ENCODE measurements at regions not wholly inside any gene's neighbourhood (a gene's known extent, or its start where the extent isn't known, plus 50 kb on each side); places are given as distances from the start of the nearest gene placed in this dataset.

GRCh38 chr4:178808106-178808505, 1365.9 kb upstream of the AGA start:
- Histone ChIP-seq H3K9me3 (replicated peaks in 1 of 2; ENCODE audit: control insufficient read depth in 1 of 2, insufficient read depth in 1 of 2, low read length in 2 of 2) (peaks cover 2 to 4% of the 10 kb centered on the region in 2 donors), H3K4me3 (replicated peaks in 1 of 3; ENCODE audit: low read depth in 2 of 3, low read length in 3 of 3) (no peak overlapping the region), H3K27ac (ENCODE audit: low read depth in 1 of 2, low read length in 2 of 2) (no peak overlapping the region), H3K36me3 (replicated peaks in 1 of 2; ENCODE audit: control insufficient read depth in 1 of 2, insufficient read depth in 2 of 2, low read length in 2 of 2) (no peaks in the 10 kb centered on the region), H4K20me1 (ENCODE audit: insufficient read depth, low read length) (no peaks in the 10 kb centered on the region), H2AFZ (ENCODE audit: insufficient read depth, low read depth, low read length, poor library complexity, severe bottlenecking) (no peak overlapping the region), H3K4me2 (replicated peaks; ENCODE audit: extremely low read depth, low read length, poor library complexity, severe bottlenecking) (no peak overlapping the region), H3K4me1 (ENCODE audit: control insufficient read depth in 1 of 2, insufficient read depth in 2 of 2, low read length in 2 of 2) (no peaks in the 10 kb centered on the region), H3K27me3 (ENCODE audit: control insufficient read depth in 2 of 2, insufficient read depth in 2 of 2, low read length in 2 of 2) (no peaks in the 10 kb centered on the region), H3K9ac (ENCODE audit: insufficient read depth, low read length, poor library complexity, severe bottlenecking) (no peak overlapping the region), H3K79me2 (ENCODE audit: insufficient read depth, low read length) (no peaks in the 10 kb centered on the region)
- H3K27ac Mint-ChIP-seq = no peak overlapping the region
- peaks cover 0 to 2% (median 0%) of the 10 kb centered on the region in 3 donors for H3K27me3 Mint-ChIP-seq (ENCODE audit: low read depth in 3 of 3)
- intact Hi-C loops (cut with micrococcal nuclease) = no loop called here
- no peaks in the 10 kb centered on the region for H3K4me1 Mint-ChIP-seq
- no CpG with 5 or more reads among the region's 1 CpG for WGBS (ENCODE audit: insufficient coverage)
- peaks cover 0 to 5% (median 3%) of the 10 kb centered on the region in 7 donors for H3K9me3 Mint-ChIP-seq
- DNase-seq = no peak
- H3K4me3 Mint-ChIP-seq = no peak overlapping the region
- TF ChIP-seq, protein P1, sequence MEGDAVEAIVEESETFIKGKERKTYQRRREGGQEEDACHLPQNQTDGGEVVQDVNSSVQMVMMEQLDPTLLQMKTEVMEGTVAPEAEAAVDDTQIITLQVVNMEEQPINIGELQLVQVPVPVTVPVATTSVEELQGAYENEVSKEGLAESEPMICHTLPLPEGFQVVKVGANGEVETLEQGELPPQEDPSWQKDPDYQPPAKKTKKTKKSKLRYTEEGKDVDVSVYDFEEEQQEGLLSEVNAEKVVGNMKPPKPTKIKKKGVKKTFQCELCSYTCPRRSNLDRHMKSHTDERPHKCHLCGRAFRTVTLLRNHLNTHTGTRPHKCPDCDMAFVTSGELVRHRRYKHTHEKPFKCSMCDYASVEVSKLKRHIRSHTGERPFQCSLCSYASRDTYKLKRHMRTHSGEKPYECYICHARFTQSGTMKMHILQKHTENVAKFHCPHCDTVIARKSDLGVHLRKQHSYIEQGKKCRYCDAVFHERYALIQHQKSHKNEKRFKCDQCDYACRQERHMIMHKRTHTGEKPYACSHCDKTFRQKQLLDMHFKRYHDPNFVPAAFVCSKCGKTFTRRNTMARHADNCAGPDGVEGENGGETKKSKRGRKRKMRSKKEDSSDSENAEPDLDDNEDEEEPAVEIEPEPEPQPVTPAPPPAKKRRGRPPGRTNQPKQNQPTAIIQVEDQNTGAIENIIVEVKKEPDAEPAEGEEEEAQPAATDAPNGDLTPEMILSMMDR (IDR thresholded peaks at IDR 0.05) = no peak
- H3K36me3 Mint-ChIP-seq = no peaks in the 10 kb centered on the region

DNA sequence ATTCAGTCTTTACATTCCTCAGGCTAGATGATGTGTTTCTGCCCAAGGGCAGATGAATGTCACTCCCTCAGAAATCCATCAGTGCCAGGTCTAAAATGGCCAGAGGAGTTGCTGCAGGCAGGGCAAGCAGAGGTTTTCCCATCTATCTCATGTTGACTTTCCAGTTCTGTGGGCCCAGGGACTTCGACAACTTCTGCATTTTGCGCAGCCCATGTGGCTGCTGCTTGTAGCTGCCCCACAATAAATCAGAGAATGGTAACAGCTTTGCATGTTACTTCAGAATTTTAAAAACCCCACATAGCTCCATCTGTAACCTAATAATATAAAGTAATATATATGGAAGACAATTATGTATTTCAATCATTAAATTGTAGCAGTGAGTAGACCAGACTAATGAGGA, 1367.7 kb upstream of the AGA start:
- Mint-ChIP-seq H3K27me3 (ENCODE audit: low read depth in 3 of 3) (peaks cover 0 to 2% (median 0%) of the 10 kb centered on the region in 3 donors), H3K4me3 (no peak overlapping the region), H3K27ac (no peak overlapping the region), H3K4me1 (no peaks in the 10 kb centered on the region), H3K36me3 (no peaks in the 10 kb centered on the region), H3K9me3 (peaks cover 0 to 4% (median 0%) of the 10 kb centered on the region in 7 donors)
- no peak overlapping the region for H3K9ac ChIP-seq (ENCODE audit: insufficient read depth, low read length, poor library complexity, severe bottlenecking)
- intact Hi-C loops (cut with micrococcal nuclease) = no loop called here
- H3K79me2 ChIP-seq (ENCODE audit: insufficient read depth, low read length) = no peaks in the 10 kb centered on the region
- H3K9me3 ChIP-seq (replicated peaks in 1 of 2; ENCODE audit: control insufficient read depth in 1 of 2, insufficient read depth in 1 of 2, low read length in 2 of 2) = peaks cover 4% of the 10 kb centered on the region in 2 donors
- no peaks in the 10 kb centered on the region for H4K20me1 ChIP-seq (ENCODE audit: insufficient read depth, low read length)
- no peak overlapping the region for H2AFZ ChIP-seq (ENCODE audit: insufficient read depth, low read depth, low read length, poor library complexity, severe bottlenecking)
- no peaks in the 10 kb centered on the region for H3K27me3 ChIP-seq (ENCODE audit: control insufficient read depth in 2 of 2, insufficient read depth in 2 of 2, low read length in 2 of 2)
- H3K4me3 ChIP-seq (replicated peaks in 1 of 3; ENCODE audit: low read depth in 2 of 3, low read length in 3 of 3) = no peak overlapping the region
- H3K27ac ChIP-seq (ENCODE audit: low read depth in 1 of 2, low read length in 2 of 2) = no peak overlapping the region
- H3K4me1 ChIP-seq (ENCODE audit: control insufficient read depth in 1 of 2, insufficient read depth in 2 of 2, low read length in 2 of 2) = no peaks in the 10 kb centered on the region
- no peaks in the 10 kb centered on the region for H3K36me3 ChIP-seq (replicated peaks in 1 of 2; ENCODE audit: control insufficient read depth in 1 of 2, insufficient read depth in 2 of 2, low read length in 2 of 2)
- no CpG with 5 or more reads among the region's 2 CpGs for WGBS (ENCODE audit: insufficient coverage)
- H3K4me2 ChIP-seq (replicated peaks; ENCODE audit: extremely low read depth, low read length, poor library complexity, severe bottlenecking) = no peak overlapping the region
- TF ChIP-seq, protein P1 (IDR thresholded peaks at IDR 0.05) = no peak
- no peak for DNase-seq

Measured in CD14-positive monocyte (primary cell).